Stomach (tissue), 8 donors: ENCODE measurements at regions not wholly inside any gene's neighbourhood (a gene's known extent, or its start where the extent isn't known, plus 50 kb on each side); places are given as distances from the start of the nearest gene placed in this dataset.

ENCODE experiments used
- DNase-seq, 2 donors: peaks; one replicate each; pipeline versions ENCODE4 v3.0.0 to v3.0.0-alpha.2; 2013 to 2019
- H3K27ac ChIP-seq, 5 donors: fragments of 200-600 bp in 4 of 5; sonication (generic) in 4 of 5; one replicate each; pipeline ENCODE4 v1.5.1; 2013 to 2019; ENCODE audit warnings: mild to moderate bottlenecking in 1 of 5, moderate library complexity in 1 of 5
- H3K27me3 ChIP-seq, 3 donors: fragments of 200-600 bp; sonication (generic); one replicate each; pipeline ENCODE4 v1.5.1; 2017 to 2019; ENCODE audit warnings: mixed run types in 1 of 3
- H3K36me3 ChIP-seq, 4 donors: fragments of 200-600 bp; sonication (generic); 1 replicate in 3 of 4; 2 replicates in 1 of 4; pipeline ENCODE4 v1.5.1; 2016 to 2019
- H3K4me1 ChIP-seq, 4 donors: fragments of 200-600 bp; sonication (generic); one replicate each; pipeline ENCODE4 v1.5.1; 2016 to 2019
- H3K4me3 ChIP-seq, 4 donors: fragments of 200-600 bp; sonication (generic) in 3 of 4; one replicate each; pipeline ENCODE4 v1.5.1; 2016 to 2019; ENCODE audit warnings: mild to moderate bottlenecking in 1 of 4
- H3K9me3 ChIP-seq, 4 donors: fragments of 200-600 bp; sonication (generic); one replicate each; pipeline ENCODE4 v1.5.1; 2016 to 2019
- CTCF ChIP-seq, 7 experiments: fragments of 450-650 bp in 4 of 7; fragments of 200-600 bp in 3 of 7; sonication (generic) in 3 of 7; IDR thresholded peaks; one replicate each; pipeline ENCODE4 v1.5.1; 2016 to 2019; ENCODE audit warnings: antibody characterized with exemption in 7 of 7, control low read depth in 2 of 7, mild to moderate bottlenecking in 1 of 7
- EP300 ChIP-seq: sonication (generic); formaldehyde crosslinking; IDR thresholded peaks from one replicate; pipeline ENCODE4 v1.6.1; 2017; ENCODE audit warnings: antibody characterized with exemption
- POLR2A ChIP-seq, 4 donors: fragments of 450-650 bp; IDR thresholded peaks; one replicate each; pipeline ENCODE4 v1.6.1; 2016; ENCODE audit warnings: antibody characterized with exemption in 4 of 4, control low read depth in 2 of 4, mild to moderate bottlenecking in 1 of 4, moderate library complexity in 1 of 4
- POLR2AphosphoS5 ChIP-seq, 3 donors: sonication (generic); formaldehyde crosslinking; IDR thresholded peaks; one replicate each; pipeline ENCODE4 v1.6.1; 2016; ENCODE audit warnings: antibody characterized with exemption in 3 of 3
- WGBS, 5 donors: extraction: QIAGEN DNeasy Blood & Tissue Kit in 3 of 5; methylation state at CpG; one replicate each; pipeline versions ENCODE4 v1.1.5 to v1.1.7; 2013 to 2018; 5-methylcytosine and 5-hydroxymethylcytosine counted together
- intact Hi-C: fragments of 100-400 bp; cut with DNase I; formaldehyde crosslinking; loops from one replicate; pipeline ENCODE4 v1.15.1; 2023; ENCODE audit warnings: low total_unique reads
- donor health status: healthy with polysubstance abuse.
- donor health status: Bipolar disorder and iron deficiency.
- donor health status: healthy.

- no peaks in the 10 kb centered on the region for H3K4me1 ChIP-seq
- 66 to 81% (median 71%) methylated on average over 3 of the region's 3 CpGs for WGBS, 5 donors
- no peaks in the 10 kb centered on the region for H3K36me3 ChIP-seq
- TF ChIP-seq CTCF (IDR thresholded peaks at IDR 0.05), result no peak
- no peak for TF ChIP-seq EP300
- no peak for TF ChIP-seq POLR2AphosphoS5 (IDR thresholded peaks at IDR 0.05)
- intact Hi-C loops, result no loop called here
- H3K27me3 ChIP-seq, result no peaks in the 10 kb centered on the region
- DNase-seq, result no peak
- no peak overlapping the region for H3K4me3 ChIP-seq
- H3K9me3 ChIP-seq, result no peaks in the 10 kb centered on the region
- no peak overlapping the region for H3K27ac ChIP-seq
Measured at GRCh38 chr13:74511523-74511922, 377.3 kb upstream of the KLF12 start.

- Histone ChIP-seq H3K27ac (no peak overlapping the region), H3K4me1 (no peaks in the 10 kb centered on the region), H3K27me3 (no peaks in the 10 kb centered on the region), H3K9me3 (no peaks in the 10 kb centered on the region), H3K4me3 (no peak overlapping the region), H3K36me3 (no peaks in the 10 kb centered on the region)
- intact Hi-C loops, result no loop called here
- WGBS, 5 donors, result 46 to 68% (median 58%) methylated on average over 3 of the region's 3 CpGs
- no peak for TF ChIP-seq POLR2AphosphoS5 (IDR thresholded peaks at IDR 0.05)
- TF ChIP-seq CTCF (IDR thresholded peaks at IDR 0.05), result no peak
- no peak for TF ChIP-seq POLR2A (IDR thresholded peaks at IDR 0.05)
- no peak for TF ChIP-seq EP300
- no peak for DNase-seq
Measured at GRCh38 chr13:74487091-74487722, 353.0 kb upstream of the KLF12 start.

GRCh38 chr13:74485757-74486156, 351.6 kb upstream of the KLF12 start:
- Histone ChIP-seq H3K36me3 (no peaks in the 10 kb centered on the region), H3K27ac (no peak overlapping the region), H3K9me3 (no peaks in the 10 kb centered on the region), H3K4me1 (no peaks in the 10 kb centered on the region), H3K4me3 (no peak overlapping the region), H3K27me3 (no peaks in the 10 kb centered on the region)
- no peak for DNase-seq
- no peak for TF ChIP-seq POLR2AphosphoS5 (IDR thresholded peaks at IDR 0.05)
- no peak for TF ChIP-seq POLR2A (IDR thresholded peaks at IDR 0.05)
- TF ChIP-seq EP300, result no peak
- no peak for TF ChIP-seq CTCF (IDR thresholded peaks at IDR 0.05)
- 45 to 74% (median 59%) methylated on average over 1 of the region's 1 CpG for WGBS, 5 donors
- intact Hi-C loops, result no loop called here

GRCh38 chr13:74479124-74479523, 344.9 kb upstream of the KLF12 start:
- H3K27ac ChIP-seq, result no peak overlapping the region
- no peaks in the 10 kb centered on the region for H3K27me3 ChIP-seq
- no peak for TF ChIP-seq CTCF (IDR thresholded peaks at IDR 0.05)
- no peak for TF ChIP-seq EP300
- no peak for TF ChIP-seq POLR2A (IDR thresholded peaks at IDR 0.05)
- no peak for TF ChIP-seq POLR2AphosphoS5 (IDR thresholded peaks at IDR 0.05)
- H3K36me3 ChIP-seq, result no peaks in the 10 kb centered on the region
- no peaks in the 10 kb centered on the region for H3K4me1 ChIP-seq
- no peak for DNase-seq
- H3K4me3 ChIP-seq, result no peak overlapping the region
- 22 to 50% (median 30%) methylated on average over 2 of the region's 2 CpGs for WGBS, 5 donors
- H3K9me3 ChIP-seq, result no peaks in the 10 kb centered on the region
- intact Hi-C loops, result no loop called here
